LHCN-M2 (cell line): ENCODE measurements at regions not wholly inside any gene's neighbourhood (a gene's known extent, or its start where the extent isn't known, plus 50 kb on each side); places are given as distances from the start of the nearest gene placed in this dataset.

ENCODE experiments used
- DNase-seq: peaks from one replicate; pipeline ENCODE4 v3.0.0-alpha.2; 2012; ENCODE audit warnings: low read depth

GRCh38 chr4:141783770-141784169 is 147.4 kb downstream of the IL15 start:
- DNase-seq: no peak

GRCh38 chr4:141786946-141787345 is 150.6 kb downstream of the IL15 start:
- no peak for DNase-seq

GRCh38 chr4:141788169-141788915 is 152.0 kb downstream of the IL15 start:
- DNase-seq: no peak

GRCh38 chr4:141789716-141790115 is 153.3 kb downstream of the IL15 start:
- no peak for DNase-seq

GRCh38 chr4:141792164-141792563 is 155.8 kb downstream of the IL15 start:
- DNase-seq: no peak

GRCh38 chr4:141797966-141798365 is 161.6 kb downstream of the IL15 start:
- peak; percentile 25 for DNase-seq

GRCh38 chr4:141801558-141801957 is 165.2 kb downstream of the IL15 start:
- no peak for DNase-seq

- DNase-seq: peak; percentile 74
Observed at GRCh38 chr4:141802333-141802732, 165.9 kb downstream of the IL15 start.

- DNase-seq: no peak
Observed at GRCh38 chr4:141804836-141805235, 168.5 kb downstream of the IL15 start.

GRCh38 chr4:141807103-141807891 is 170.9 kb downstream of the IL15 start:
- peak; percentile 62 for DNase-seq

GRCh38 chr4:141810038-141810711 is 173.8 kb downstream of the IL15 start:
- DNase-seq: no peak

- DNase-seq: peak; percentile 31
Observed at GRCh38 chr4:141810712-141811375, 174.5 kb downstream of the IL15 start.

- DNase-seq: no peak
Observed at GRCh38 chr4:141812158-141812557, 175.8 kb downstream of the IL15 start.

GRCh38 chr4:141814499-141814898 is 178.1 kb downstream of the IL15 start:
- DNase-seq: no peak

GRCh38 chr4:141815646-141816045 is 179.3 kb downstream of the IL15 start:
- DNase-seq: no peak

- no peak for DNase-seq
Observed at GRCh38 chr4:141826260-141826659, 189.9 kb downstream of the IL15 start.

GRCh38 chr4:141833209-141833608 is 196.8 kb downstream of the IL15 start:
- DNase-seq: no peak

- no peak for DNase-seq
Observed at GRCh38 chr4:141840299-141840986, 204.1 kb downstream of the IL15 start.

- DNase-seq: no peak
Observed at GRCh38 chr4:141843136-141843535, 206.8 kb downstream of the IL15 start.

GRCh38 chr4:141845901-141846300 is 209.5 kb downstream of the IL15 start:
- no peak for DNase-seq

GRCh38 chr4:141849367-141849766 is 213.0 kb downstream of the IL15 start:
- no peak for DNase-seq
